T-helper 2 cell treated with Interferon-gamma antibody and Interleukin-4, amounts not matched to agents 5 μg/mL and 100 μg/mL, for 36 hours (primary cell): ENCODE measurements at regions not wholly inside any gene's neighbourhood (a gene's known extent, or its start where the extent isn't known, plus 50 kb on each side); places are given as distances from the start of the nearest gene placed in this dataset.

Experiments used
- DNase-seq: peaks from one replicate; pipeline ENCODE4 v3.0.0; 2021; ENCODE audit warnings: low spot score
- H3K27ac Mint-ChIP-seq: one replicate; pipeline ENCODE4 v1.8.0; 2021; ENCODE audit warnings: mild to moderate bottlenecking, mixed read lengths
- H3K27me3 Mint-ChIP-seq: one replicate; pipeline ENCODE4 v1.8.0; 2021; ENCODE audit warnings: low read depth, mixed read lengths
- H3K36me3 Mint-ChIP-seq: one replicate; pipeline ENCODE4 v1.8.0; 2021; ENCODE audit warnings: low read depth, mixed read lengths
- H3K4me1 Mint-ChIP-seq: one replicate; pipeline ENCODE4 v1.8.0; 2021; ENCODE audit warnings: low read depth, mixed read lengths
- H3K4me3 Mint-ChIP-seq: one replicate; pipeline ENCODE4 v1.8.0; 2022; ENCODE audit warnings: mild to moderate bottlenecking, moderate library complexity, mixed read lengths
- H3K9me3 Mint-ChIP-seq: one replicate; pipeline ENCODE4 v1.8.0; 2021; ENCODE audit warnings: mixed read lengths

- Mint-ChIP-seq H3K9me3 (peaks cover 3% of the 10 kb centered on the region), H3K36me3 (peaks cover 8% of the 10 kb centered on the region), H3K4me1 (peaks cover 28% of the 10 kb centered on the region), H3K27me3 (peaks cover 14% of the 10 kb centered on the region), H3K4me3 (no peak overlapping the region), H3K27ac (peak overlapping the region; percentile 53)
- DNase-seq, result no peak
Measured at GRCh38 chr16:79756571-79756970, 156.0 kb upstream of the MAF start.

DNA sequence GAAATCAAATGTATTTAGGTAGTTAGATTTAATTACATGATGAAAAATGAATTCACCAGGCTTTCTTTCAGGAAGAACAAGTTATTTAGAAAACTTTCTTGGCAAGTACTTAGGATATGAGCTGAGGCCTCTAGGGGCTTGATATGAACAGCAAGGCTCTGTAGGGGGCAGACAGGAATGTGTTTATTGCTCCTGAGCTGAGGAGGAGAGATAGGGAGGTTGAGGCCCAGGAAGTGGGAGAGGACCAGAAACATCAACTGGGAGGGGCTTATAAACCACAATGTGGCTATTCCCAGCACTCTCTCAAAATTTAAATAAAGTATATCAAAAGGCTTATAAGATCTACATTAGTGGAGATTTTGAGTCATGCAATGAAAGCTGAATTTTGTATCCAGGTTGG, 154.0 kb upstream of the MAF start:
- H3K36me3 Mint-ChIP-seq, result peaks cover 7% of the 10 kb centered on the region
- peaks cover 26% of the 10 kb centered on the region for H3K4me1 Mint-ChIP-seq
- peaks cover 12% of the 10 kb centered on the region for H3K27me3 Mint-ChIP-seq
- DNase-seq, result no peak
- no peak overlapping the region for H3K27ac Mint-ChIP-seq
- peak overlapping the region; percentile 27 for H3K4me3 Mint-ChIP-seq
- H3K9me3 Mint-ChIP-seq, result peaks cover 8% of the 10 kb centered on the region

DNA sequence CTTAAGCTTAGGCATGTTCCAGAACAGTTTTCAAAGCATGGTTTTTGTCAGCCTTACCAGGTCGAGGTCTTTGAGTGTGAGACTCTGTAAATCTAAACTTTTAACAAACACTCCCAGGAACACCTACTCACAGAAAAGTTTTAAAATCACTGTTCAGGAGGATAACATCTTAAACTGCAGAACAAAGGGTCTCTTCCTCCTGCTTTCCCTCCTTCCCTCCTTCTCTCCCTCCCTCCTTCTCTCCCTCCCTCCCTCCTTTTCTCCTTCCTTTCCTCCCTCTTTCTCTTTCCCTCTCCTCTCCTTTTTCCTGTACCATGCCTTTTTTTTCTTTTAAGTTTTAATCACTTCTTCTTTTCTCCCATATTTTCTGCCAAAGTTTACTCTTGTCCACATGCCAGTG, 153.5 kb upstream of the MAF start:
- Mint-ChIP-seq H3K27me3 (peaks cover 12% of the 10 kb centered on the region), H3K36me3 (peaks cover 7% of the 10 kb centered on the region), H3K4me1 (peaks cover 30% of the 10 kb centered on the region), H3K4me3 (peak overlapping the region; percentile 27), H3K27ac (no peak overlapping the region), H3K9me3 (peaks cover 12% of the 10 kb centered on the region)
- DNase-seq, result no peak

- Mint-ChIP-seq H3K4me1 (peaks cover 34% of the 10 kb centered on the region), H3K27ac (no peak overlapping the region), H3K27me3 (peaks cover 12% of the 10 kb centered on the region), H3K4me3 (no peak overlapping the region), H3K36me3 (peaks cover 7% of the 10 kb centered on the region), H3K9me3 (peaks cover 12% of the 10 kb centered on the region)
- no peak for DNase-seq
Measured at GRCh38 chr16:79753286-79753685, 152.7 kb upstream of the MAF start.

DNA sequence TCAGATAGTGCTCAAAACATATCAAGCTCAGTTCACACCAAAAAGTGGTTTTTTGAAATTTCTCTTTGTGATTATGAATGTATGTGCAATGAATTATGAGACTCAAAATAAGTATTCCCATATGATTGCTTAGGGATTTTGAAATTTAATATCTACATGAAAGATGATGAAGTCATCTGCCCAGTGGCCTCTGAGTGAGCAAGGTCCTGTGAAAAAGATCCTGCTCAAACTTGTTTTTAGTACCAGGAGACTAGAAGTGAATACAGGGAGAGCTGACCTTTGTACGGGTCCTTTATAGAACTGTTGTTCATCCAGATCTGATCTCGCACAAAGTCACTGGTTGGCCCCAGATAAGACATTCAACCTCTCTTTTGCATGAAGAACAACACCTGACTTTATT, 151.9 kb upstream of the MAF start:
- Mint-ChIP-seq H3K27me3 (peaks cover 12% of the 10 kb centered on the region), H3K36me3 (peaks cover 7% of the 10 kb centered on the region), H3K4me3 (no peak overlapping the region), H3K4me1 (peaks cover 42% of the 10 kb centered on the region), H3K9me3 (peaks cover 12% of the 10 kb centered on the region), H3K27ac (no peak overlapping the region)
- DNase-seq, result no peak

DNA sequence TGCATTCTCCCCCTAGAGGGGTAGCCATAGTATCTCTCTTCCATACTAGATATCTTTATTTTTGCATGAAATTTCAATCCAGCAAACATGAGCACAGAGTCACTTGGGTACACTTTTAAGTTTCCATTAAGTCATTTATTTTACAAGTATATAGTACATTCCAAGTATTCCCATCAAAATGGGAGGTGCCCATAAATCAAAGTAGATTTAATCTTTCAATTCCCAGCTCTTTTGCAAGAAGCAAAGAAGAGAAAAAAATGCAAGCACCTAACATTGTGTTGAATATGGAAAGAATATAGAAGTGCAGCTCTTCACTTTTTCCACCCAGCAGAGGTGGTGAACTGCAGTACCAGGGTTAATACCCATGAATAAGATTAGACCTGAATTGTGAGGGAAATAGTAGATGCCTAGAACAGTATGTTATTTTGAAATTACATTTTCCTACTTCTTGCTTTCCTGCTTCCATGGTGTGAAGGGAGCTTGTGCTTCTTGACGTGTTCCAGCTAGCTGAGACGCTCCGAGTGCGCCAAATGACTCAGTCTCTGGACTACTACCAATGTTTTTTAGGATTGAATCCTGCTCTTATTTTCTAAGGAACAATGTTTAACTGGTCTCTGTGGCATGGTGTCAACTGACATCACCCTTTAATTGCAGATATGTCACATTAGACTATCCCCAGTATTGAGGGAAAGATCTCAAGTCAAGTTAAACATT, 151.1 kb upstream of the MAF start:
- DNase-seq, result no peak
- peaks cover 15% of the 10 kb centered on the region for H3K27me3 Mint-ChIP-seq
- H3K4me3 Mint-ChIP-seq, result no peak overlapping the region
- peaks cover 9% of the 10 kb centered on the region for H3K36me3 Mint-ChIP-seq
- H3K27ac Mint-ChIP-seq, result no peak overlapping the region
- H3K9me3 Mint-ChIP-seq, result peaks cover 12% of the 10 kb centered on the region
- H3K4me1 Mint-ChIP-seq, result peaks cover 38% of the 10 kb centered on the region

GRCh38 chr16:79750311-79750710, 149.8 kb upstream of the MAF start:
- H3K9me3 Mint-ChIP-seq, result peaks cover 12% of the 10 kb centered on the region
- H3K4me3 Mint-ChIP-seq, result no peak overlapping the region
- no peak overlapping the region for H3K27ac Mint-ChIP-seq
- H3K27me3 Mint-ChIP-seq, result peaks cover 18% of the 10 kb centered on the region
- peaks cover 8% of the 10 kb centered on the region for H3K36me3 Mint-ChIP-seq
- H3K4me1 Mint-ChIP-seq, result peaks cover 34% of the 10 kb centered on the region
- DNase-seq, result no peak

DNA sequence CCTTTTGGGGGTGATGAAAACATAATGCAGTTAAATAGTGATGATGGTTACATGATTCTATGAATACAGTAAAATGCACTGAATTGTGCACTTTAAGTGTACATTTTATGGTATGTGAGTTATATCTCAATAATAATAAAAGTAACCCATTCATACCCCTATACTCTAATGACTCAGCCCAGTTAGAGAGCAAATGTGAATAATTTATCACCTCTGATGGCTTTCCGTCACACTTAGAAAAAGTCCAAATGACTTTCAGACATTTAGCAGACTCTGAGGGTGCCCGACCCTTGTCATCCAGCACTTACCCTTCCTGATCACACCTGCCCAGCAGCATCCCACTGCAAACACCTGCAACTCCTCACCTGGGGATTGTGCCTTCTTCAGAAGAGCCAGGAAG, 148.1 kb upstream of the MAF start:
- Mint-ChIP-seq H3K27ac (no peak overlapping the region), H3K4me1 (peaks cover 17% of the 10 kb centered on the region), H3K9me3 (peaks cover 12% of the 10 kb centered on the region), H3K27me3 (peaks cover 18% of the 10 kb centered on the region), H3K4me3 (peak overlapping the region; percentile 3), H3K36me3 (peaks cover 5% of the 10 kb centered on the region)
- no peak for DNase-seq

DNA sequence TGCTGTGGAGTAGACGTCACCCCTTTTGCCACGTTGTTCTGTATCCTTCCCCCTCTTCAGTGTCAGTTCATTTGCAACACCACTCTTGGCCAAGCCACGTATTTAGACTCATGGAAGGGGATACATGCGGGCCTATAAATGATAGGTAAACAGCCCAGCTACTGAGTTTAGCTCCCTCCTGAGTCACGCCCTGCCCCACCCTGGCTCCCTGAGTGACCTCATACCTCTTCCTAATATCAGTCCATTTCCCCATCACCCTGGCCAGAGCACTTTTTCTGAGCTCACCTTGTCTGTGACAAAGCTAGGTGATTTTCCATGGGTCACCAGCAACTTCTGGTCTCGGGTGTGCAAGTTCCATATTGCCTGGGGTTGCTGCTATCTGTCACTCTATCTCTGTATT, 147.2 kb upstream of the MAF start:
- Mint-ChIP-seq H3K27ac (no peak overlapping the region), H3K27me3 (peaks cover 18% of the 10 kb centered on the region), H3K4me3 (no peak overlapping the region), H3K36me3 (peaks cover 5% of the 10 kb centered on the region), H3K4me1 (peaks cover 17% of the 10 kb centered on the region), H3K9me3 (peaks cover 12% of the 10 kb centered on the region)
- DNase-seq, result no peak

GRCh38 chr16:79740252-79740651, 139.7 kb upstream of the MAF start:
- DNase-seq, result no peak
- Mint-ChIP-seq H3K27ac (no peak overlapping the region), H3K4me1 (no peaks in the 10 kb centered on the region), H3K9me3 (peaks cover 7% of the 10 kb centered on the region), H3K36me3 (peaks cover 4% of the 10 kb centered on the region), H3K4me3 (no peak overlapping the region), H3K27me3 (peaks cover 40% of the 10 kb centered on the region)

- H3K4me1 Mint-ChIP-seq, result no peaks in the 10 kb centered on the region
- no peak overlapping the region for H3K27ac Mint-ChIP-seq
- no peak overlapping the region for H3K4me3 Mint-ChIP-seq
- peaks cover 2% of the 10 kb centered on the region for H3K36me3 Mint-ChIP-seq
- peaks cover 8% of the 10 kb centered on the region for H3K9me3 Mint-ChIP-seq
- peaks cover 44% of the 10 kb centered on the region for H3K27me3 Mint-ChIP-seq
- DNase-seq, result no peak
Measured at GRCh38 chr16:79735271-79735670, 134.7 kb upstream of the MAF start.

GRCh38 chr16:79734721-79735120, 134.2 kb upstream of the MAF start:
- Mint-ChIP-seq H3K36me3 (peaks cover 2% of the 10 kb centered on the region), H3K9me3 (peaks cover 12% of the 10 kb centered on the region), H3K4me1 (no peaks in the 10 kb centered on the region), H3K27me3 (peaks cover 43% of the 10 kb centered on the region), H3K27ac (no peak overlapping the region), H3K4me3 (no peak overlapping the region)
- DNase-seq, result no peak

DNA sequence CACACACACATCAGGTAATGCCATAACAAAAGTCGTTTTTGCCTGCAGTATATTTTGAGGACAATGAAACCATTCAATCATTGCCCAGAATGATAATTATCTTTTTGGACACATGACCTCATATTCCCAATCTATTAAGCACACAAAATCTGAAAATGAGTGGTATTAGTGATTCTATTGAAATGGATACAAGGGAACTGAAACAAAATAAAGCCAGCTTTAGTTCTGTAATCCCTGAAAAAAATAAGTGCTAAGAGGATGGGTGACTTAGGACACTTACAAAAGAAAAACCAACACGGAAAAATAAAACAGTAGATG, 128.3 kb upstream of the MAF start:
- Mint-ChIP-seq H3K36me3 (no peaks in the 10 kb centered on the region), H3K9me3 (peaks cover 17% of the 10 kb centered on the region), H3K4me3 (no peak overlapping the region), H3K27me3 (peaks cover 25% of the 10 kb centered on the region), H3K4me1 (peaks cover 4% of the 10 kb centered on the region), H3K27ac (no peak overlapping the region)
- no peak for DNase-seq

DNA sequence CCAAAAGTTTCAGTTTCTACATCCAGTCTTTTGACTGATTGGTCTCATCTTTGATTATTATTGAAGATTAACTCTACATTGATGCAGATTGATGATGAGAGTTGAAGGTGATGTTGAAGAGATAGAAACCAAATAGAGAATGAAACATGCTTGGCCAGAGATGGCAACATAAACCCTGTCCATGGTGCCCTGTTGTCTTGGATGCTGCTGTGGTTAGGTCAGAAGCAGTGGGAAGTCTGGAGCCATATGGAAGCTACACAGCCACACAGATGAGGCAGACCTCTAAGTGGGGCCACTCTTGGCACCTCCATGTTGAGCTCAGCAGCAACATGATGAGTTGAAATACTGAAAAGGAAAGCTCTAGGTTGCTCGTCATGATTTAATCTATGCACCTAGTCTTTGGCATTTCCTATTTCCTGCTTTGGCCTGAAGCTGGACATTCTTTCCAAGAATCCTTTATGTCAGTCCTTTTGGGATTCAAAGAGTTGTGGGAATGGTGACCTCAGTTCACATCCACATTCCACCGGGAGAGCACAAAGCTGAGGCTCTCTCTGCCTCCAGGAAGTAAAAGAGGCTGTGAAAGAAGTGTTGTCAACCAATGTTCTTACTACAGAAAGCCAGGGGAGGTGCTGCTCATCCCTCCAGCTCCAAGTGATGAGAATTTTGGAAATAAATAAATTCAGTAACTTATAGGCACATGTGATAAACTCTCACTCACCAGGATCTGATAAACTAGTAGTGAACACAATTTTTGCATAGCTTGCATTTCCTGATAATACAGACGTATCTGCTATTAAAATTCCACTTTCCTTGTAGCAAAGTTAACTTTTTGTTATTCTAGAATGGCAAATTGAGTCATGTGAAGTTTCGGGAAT, 127.7 kb upstream of the MAF start:
- Mint-ChIP-seq H3K27ac (no peak overlapping the region), H3K4me1 (peaks cover 4% of the 10 kb centered on the region), H3K4me3 (no peak overlapping the region), H3K9me3 (peaks cover 17% of the 10 kb centered on the region), H3K27me3 (peaks cover 19% of the 10 kb centered on the region), H3K36me3 (no peaks in the 10 kb centered on the region)
- no peak for DNase-seq
